WTC11 (cell line): ENCODE measurements at regions not wholly inside any gene's neighbourhood (a gene's known extent, or its start where the extent isn't known, plus 50 kb on each side); places are given as distances from the start of the nearest gene placed in this dataset.

Experiments used
- CBFB ChIP-seq: sonication (generic); formaldehyde crosslinking; IDR thresholded peaks from 2 replicates; pipeline ENCODE4 v1.8.1; 2022; ENCODE audit warnings: mild to moderate bottlenecking, low read depth, missing genetic modification reagents
- EMX1 ChIP-seq: fragments of 250-450 bp; sonication (Bioruptor Pico); IDR thresholded peaks from 2 replicates; pipeline ENCODE4 v1.8.0; 2021; ENCODE audit warnings: mild to moderate bottlenecking
- MAX ChIP-seq: sonication (generic); formaldehyde crosslinking; IDR thresholded peaks from 2 replicates; pipeline ENCODE4 v1.8.0; 2022; ENCODE audit warnings: mild to moderate bottlenecking, missing genetic modification reagents
- RELA ChIP-seq: sonication (generic); formaldehyde crosslinking; IDR thresholded peaks from 2 replicates; pipeline ENCODE4 v1.8.1; 2022; ENCODE audit warnings: missing genetic modification reagents, mild to moderate bottlenecking, borderline replicate concordance
- TF ChIP-seq, protein P1 (sequence below): fragments of 200-600 bp; IDR thresholded peaks from 2 replicates; pipeline ENCODE4 v1.8.0; 2022; ENCODE audit warnings: antibody characterized with exemption
- TF ChIP-seq, protein P2 (sequence below): sonication (generic); formaldehyde crosslinking; IDR thresholded peaks from 2 replicates; pipeline ENCODE4 v1.8.0; 2023; ENCODE audit warnings: missing genetic modification reagents
- TF ChIP-seq, protein P3 (sequence below): fragments of 250-450 bp; sonication (Bioruptor Pico); IDR thresholded peaks from 2 replicates; pipeline ENCODE4 v2.1.2; 2022; ENCODE audit warnings: mild to moderate bottlenecking, moderate library complexity

GRCh38 chr12:115869604-115870003, 407.9 kb downstream of the MED13L start:
- TF ChIP-seq, protein P1, sequence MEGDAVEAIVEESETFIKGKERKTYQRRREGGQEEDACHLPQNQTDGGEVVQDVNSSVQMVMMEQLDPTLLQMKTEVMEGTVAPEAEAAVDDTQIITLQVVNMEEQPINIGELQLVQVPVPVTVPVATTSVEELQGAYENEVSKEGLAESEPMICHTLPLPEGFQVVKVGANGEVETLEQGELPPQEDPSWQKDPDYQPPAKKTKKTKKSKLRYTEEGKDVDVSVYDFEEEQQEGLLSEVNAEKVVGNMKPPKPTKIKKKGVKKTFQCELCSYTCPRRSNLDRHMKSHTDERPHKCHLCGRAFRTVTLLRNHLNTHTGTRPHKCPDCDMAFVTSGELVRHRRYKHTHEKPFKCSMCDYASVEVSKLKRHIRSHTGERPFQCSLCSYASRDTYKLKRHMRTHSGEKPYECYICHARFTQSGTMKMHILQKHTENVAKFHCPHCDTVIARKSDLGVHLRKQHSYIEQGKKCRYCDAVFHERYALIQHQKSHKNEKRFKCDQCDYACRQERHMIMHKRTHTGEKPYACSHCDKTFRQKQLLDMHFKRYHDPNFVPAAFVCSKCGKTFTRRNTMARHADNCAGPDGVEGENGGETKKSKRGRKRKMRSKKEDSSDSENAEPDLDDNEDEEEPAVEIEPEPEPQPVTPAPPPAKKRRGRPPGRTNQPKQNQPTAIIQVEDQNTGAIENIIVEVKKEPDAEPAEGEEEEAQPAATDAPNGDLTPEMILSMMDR = no peak
- TF ChIP-seq CBFB (no peak), MAX (CRISPR knock-in tag) (no peak), RELA (no peak), EMX1 (no peak)
- TF ChIP-seq, protein P2, sequence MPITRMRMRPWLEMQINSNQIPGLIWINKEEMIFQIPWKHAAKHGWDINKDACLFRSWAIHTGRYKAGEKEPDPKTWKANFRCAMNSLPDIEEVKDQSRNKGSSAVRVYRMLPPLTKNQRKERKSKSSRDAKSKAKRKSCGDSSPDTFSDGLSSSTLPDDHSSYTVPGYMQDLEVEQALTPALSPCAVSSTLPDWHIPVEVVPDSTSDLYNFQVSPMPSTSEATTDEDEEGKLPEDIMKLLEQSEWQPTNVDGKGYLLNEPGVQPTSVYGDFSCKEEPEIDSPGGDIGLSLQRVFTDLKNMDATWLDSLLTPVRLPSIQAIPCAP (CRISPR knock-in tag) = no peak
- TF ChIP-seq, protein P3, sequence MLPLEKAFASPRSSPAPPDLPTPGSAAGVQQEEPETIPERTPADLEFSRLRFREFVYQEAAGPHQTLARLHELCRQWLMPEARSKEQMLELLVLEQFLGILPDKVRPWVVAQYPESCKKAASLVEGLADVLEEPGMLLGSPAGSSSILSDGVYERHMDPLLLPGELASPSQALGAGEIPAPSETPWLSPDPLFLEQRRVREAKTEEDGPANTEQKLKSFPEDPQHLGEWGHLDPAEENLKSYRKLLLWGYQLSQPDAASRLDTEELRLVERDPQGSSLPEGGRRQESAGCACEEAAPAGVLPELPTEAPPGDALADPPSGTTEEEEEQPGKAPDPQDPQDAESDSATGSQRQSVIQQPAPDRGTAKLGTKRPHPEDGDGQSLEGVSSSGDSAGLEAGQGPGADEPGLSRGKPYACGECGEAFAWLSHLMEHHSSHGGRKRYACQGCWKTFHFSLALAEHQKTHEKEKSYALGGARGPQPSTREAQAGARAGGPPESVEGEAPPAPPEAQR (CRISPR knock-in tag) = no peak
